ENCODE measurements at regions not wholly inside any gene's neighbourhood (a gene's known extent, or its start where the extent isn't known, plus 50 kb on each side); places are given as distances from the start of the nearest gene placed in this dataset.
"Not testable (repeated sequence)": the region's sequence is repeated elsewhere in the genome, so short reads cannot be mapped to it uniquely, and the experiment has no call there.

DNA sequence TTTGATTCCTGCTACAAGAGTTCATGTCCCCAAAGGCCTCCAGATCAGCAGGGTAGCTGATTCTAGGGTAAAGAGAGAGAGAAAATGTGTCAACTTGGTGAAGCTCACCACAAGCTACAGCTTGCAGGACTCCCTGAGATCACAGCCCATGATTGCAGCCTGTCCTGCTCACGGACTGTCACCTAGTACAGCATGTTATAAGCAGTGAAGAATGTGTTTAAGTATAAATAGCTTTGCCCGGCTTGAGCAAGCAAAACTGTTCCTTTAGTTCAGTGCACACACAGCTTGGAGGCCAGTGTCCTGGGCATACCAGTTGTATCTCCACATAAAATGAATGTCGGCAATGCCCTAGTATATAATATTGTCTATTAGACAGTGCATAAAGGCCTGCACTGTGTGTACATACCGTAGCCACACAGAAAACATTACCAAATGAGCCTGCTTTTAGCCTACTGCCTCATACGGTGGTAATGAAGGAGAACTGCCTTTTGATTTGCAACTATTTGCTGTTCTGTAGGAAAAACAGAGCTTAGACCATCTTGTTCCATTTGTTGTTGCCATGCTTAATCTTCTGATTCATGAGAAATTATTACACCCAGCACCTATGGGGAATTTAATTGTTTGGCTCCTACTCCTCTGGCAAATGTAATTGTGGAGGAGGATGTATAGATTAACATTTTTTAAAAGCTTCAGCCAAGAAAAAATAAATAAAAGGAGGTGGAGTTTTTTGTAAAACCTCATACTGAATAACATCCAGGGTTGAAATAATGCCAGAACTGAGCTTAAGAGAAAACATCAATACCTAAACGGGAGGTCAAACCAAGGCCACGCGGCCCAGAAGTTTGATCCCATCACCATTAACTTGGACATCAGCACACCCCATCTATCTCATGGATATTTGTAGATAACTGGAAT lies 108.1 kb upstream of the G2E3 start:
- Histone ChIP-seq H3K4me3 (no peak overlapping the region), H3K27ac (no peak overlapping the region)
- no peak for DNase-seq (ENCODE audit: low spot score)
- TF ChIP-seq, protein P1, sequence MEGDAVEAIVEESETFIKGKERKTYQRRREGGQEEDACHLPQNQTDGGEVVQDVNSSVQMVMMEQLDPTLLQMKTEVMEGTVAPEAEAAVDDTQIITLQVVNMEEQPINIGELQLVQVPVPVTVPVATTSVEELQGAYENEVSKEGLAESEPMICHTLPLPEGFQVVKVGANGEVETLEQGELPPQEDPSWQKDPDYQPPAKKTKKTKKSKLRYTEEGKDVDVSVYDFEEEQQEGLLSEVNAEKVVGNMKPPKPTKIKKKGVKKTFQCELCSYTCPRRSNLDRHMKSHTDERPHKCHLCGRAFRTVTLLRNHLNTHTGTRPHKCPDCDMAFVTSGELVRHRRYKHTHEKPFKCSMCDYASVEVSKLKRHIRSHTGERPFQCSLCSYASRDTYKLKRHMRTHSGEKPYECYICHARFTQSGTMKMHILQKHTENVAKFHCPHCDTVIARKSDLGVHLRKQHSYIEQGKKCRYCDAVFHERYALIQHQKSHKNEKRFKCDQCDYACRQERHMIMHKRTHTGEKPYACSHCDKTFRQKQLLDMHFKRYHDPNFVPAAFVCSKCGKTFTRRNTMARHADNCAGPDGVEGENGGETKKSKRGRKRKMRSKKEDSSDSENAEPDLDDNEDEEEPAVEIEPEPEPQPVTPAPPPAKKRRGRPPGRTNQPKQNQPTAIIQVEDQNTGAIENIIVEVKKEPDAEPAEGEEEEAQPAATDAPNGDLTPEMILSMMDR (IDR thresholded peaks at IDR 0.05), result no peak

DNA sequence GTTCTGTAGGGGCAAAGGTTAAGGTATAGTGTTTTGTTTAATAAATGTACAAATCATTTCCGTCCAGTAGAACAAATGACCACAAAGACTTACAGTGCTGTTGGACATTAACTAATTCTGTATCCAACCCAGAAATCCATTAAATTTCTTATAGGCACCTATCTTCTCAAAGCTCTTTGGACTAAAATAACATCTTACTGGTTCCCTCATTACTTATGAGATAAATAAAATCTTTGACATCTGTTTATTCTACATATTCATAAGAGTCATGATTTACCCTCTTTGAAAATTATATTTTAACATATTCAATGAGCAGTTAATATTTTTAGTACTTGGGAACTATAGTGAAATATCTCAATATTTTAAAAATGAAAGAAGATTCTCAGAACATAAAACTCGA lies 102.7 kb upstream of the G2E3 start:
- H3K4me3 ChIP-seq, result no peak overlapping the region
- H3K27ac ChIP-seq, result no peak overlapping the region
- TF ChIP-seq, protein P1 (IDR thresholded peaks at IDR 0.05), result no peak
- no peak for DNase-seq (ENCODE audit: low spot score)

DNA sequence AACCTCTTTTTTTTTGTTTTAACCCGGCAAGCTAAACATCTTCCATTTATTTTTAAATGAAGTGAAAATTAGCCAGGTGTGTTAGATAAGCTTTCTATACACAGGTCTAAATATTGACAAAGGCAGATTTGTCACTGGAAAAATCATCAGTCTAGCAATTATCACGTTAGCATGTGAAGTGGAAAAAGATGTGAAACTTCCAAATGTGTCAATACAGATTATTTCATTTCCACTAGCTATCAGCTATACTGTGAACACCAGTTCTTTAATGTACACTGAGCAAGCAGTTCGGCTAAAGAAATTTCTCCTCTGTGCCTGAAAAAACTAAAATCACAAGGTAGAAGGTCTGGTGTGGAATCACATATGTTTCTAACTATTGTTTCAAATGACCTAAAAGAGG lies 96.6 kb upstream of the G2E3 start:
- TF ChIP-seq, protein P1 (IDR thresholded peaks at IDR 0.05), result no peak
- DNase-seq (ENCODE audit: low spot score), result no peak
- Histone ChIP-seq H3K4me3 (no peak overlapping the region), H3K27ac (no peak overlapping the region)

DNA sequence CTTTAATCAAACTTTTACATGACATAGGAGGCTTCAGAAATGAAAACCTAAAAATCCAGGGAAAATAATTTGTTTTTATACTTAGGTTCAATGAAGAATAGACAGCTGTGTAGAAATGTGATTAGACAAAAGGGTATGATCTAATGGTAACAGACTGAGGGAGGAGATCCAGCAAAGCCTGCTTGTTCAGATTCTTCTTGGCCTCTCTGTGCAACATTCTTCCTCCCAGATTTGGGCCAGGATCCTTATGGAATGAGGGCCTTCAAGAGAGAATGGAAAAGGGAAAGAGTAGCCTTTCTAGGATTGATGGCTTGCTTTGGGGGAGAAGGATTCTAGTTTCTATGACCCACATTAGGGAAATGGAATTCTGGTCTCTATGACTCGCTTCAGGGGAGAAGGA lies 94.5 kb upstream of the G2E3 start:
- DNase-seq (ENCODE audit: low spot score), result no peak
- TF ChIP-seq, protein P1 (IDR thresholded peaks at IDR 0.05), result no peak
- Histone ChIP-seq H3K27ac (no peak overlapping the region), H3K4me3 (no peak overlapping the region)

DNA sequence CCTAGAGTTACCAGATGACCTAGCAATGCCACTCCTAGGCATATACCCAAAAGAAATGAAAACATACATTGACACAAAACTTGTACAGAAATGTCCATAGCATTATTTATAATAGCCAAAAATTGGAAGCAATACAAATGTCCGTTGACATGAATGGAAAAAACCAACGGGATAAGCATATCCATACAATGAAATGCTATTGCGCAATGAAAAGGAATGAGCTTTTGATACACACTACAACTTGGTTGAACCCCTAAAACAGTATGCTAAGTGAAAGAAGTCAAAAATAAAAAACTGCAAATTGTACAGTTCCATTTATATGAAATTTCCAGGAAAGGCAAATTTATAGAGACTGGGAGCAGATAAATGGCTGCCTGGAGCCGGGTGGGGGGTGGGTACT lies 90.6 kb upstream of the G2E3 start:
- TF ChIP-seq, protein P1 (IDR thresholded peaks at IDR 0.05), result no peak
- H3K4me3 ChIP-seq, result no peak overlapping the region
- DNase-seq (ENCODE audit: low spot score), result no peak
- H3K27ac ChIP-seq, result no peak overlapping the region

DNA sequence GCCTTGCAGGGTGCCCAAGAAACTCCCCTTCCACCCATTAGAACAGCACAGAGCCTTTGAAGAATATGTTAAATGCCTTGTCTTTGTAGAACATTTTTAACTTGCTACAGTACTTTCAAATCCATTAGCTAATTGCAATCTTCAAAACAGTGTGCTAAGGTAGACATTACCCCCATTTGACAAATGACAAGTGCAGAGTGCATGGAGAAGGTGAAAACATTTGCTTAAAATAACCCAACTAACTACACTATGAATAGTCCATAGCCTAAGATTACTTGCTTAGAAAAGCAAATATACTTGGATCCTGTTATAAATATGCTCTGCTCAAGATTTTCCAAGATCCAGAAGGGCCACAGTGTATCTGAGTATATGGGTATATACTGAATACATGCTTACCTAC lies 87.0 kb upstream of the G2E3 start:
- H3K4me3 ChIP-seq, result no peak overlapping the region
- no peak for DNase-seq (ENCODE audit: low spot score)
- no peak overlapping the region for H3K27ac ChIP-seq
- TF ChIP-seq, protein P1 (IDR thresholded peaks at IDR 0.05), result no peak

DNA sequence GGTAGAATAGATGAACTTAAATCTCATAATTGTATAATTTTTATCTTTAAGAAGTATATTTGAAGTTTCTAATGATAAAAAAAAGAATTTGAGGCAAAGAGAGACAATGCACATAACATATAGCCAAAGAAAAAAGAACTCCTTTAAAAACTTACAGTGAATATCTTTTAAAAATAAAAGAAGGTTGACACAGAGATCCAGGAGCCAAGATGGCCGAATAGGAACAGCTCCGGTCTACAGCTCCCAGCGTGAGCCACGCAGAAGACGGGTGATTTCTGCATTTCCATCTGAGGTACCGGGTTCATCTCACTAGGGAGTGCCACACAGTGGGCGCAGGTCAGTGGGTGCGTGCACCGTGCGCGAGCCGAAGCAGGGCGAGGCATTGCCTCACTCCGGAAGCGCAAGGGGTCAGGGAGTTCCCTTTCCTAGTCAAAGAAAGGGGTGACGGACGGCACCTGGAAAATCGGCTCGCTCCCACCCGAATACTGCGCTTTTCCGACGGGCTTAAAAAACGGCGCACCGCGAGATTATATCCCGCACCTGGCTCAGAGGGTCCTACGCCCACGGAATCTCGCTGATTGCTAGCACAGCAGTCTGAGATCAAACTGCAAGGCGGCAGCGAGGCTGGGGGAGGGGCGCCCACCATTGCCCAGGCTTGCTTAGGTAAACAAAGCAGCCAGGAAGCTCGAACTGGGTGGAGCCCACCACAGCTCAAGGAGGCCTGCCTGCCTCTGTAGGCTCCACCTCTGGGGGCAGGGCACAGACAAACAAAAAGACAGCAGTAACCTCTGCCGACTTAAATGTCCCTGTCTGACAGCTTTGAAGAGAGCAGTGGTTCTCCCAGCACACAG lies 84.9 kb upstream of the G2E3 start:
- not testable (repeated sequence) for DNase-seq (ENCODE audit: low spot score); H3K4me3 ChIP-seq; H3K27ac ChIP-seq
